Activated gamma-delta T cell (primary cell): ENCODE measurements at regions not wholly inside any gene's neighbourhood (a gene's known extent, or its start where the extent isn't known, plus 50 kb on each side); places are given as distances from the start of the nearest gene placed in this dataset.
"Not testable (repeated sequence)": the region's sequence is repeated elsewhere in the genome, so short reads cannot be mapped to it uniquely, and the experiment has no call there.

Experiments used
- DNase-seq: peaks from one replicate; lab custom pipeline; 2025; lab: John Stamatoyannopoulos, UW

- no peak for DNase-seq
Observed at GRCh38 chr3:24545887-24546286, 51.2 kb upstream of the THRB start.

- no peak for DNase-seq
Observed at GRCh38 chr3:24548278-24548677, 53.6 kb upstream of the THRB start.

GRCh38 chr3:24550588-24550987 is 55.9 kb upstream of the THRB start:
- no peak for DNase-seq

GRCh38 chr3:24551626-24552025 is 57.0 kb upstream of the THRB start:
- DNase-seq = no peak

- DNase-seq = no peak
Observed at GRCh38 chr3:24562895-24563294, 68.2 kb upstream of the THRB start.

- no peak for DNase-seq
Observed at GRCh38 chr3:24565053-24565452, 70.4 kb upstream of the THRB start.

GRCh38 chr3:24565656-24566055 is 71.0 kb upstream of the THRB start:
- no peak for DNase-seq

- no peak for DNase-seq
Observed at GRCh38 chr3:24566927-24567326, 72.3 kb upstream of the THRB start.

GRCh38 chr3:24572409-24572808 is 77.8 kb upstream of the THRB start:
- not testable (repeated sequence) for DNase-seq

GRCh38 chr3:24573576-24573975 is 78.9 kb upstream of the THRB start:
- no peak for DNase-seq

- DNase-seq = no peak
Observed at GRCh38 chr3:24578324-24578723, 83.7 kb upstream of the THRB start.

- DNase-seq = no peak
Observed at GRCh38 chr3:24578951-24579421, 84.3 kb upstream of the THRB start.

GRCh38 chr3:24582431-24583403 is 88.1 kb upstream of the THRB start:
- no peak for DNase-seq

GRCh38 chr3:24586920-24587319 is 92.3 kb upstream of the THRB start:
- no peak for DNase-seq

- DNase-seq = no peak
Observed at GRCh38 chr3:24588629-24589512, 94.2 kb upstream of the THRB start.

- DNase-seq = no peak
Observed at GRCh38 chr3:24589513-24589851, 94.8 kb upstream of the THRB start.

- DNase-seq = no peak
Observed at GRCh38 chr3:24589931-24590880, 95.6 kb upstream of the THRB start.

- no peak for DNase-seq
Observed at GRCh38 chr3:24591191-24591590, 96.5 kb upstream of the THRB start.

- DNase-seq = no peak
Observed at GRCh38 chr3:24591661-24592555, 97.3 kb upstream of the THRB start.

- DNase-seq = no peak
Observed at GRCh38 chr3:24594161-24594560, 99.5 kb upstream of the THRB start.

- no peak for DNase-seq
Observed at GRCh38 chr3:24595796-24596195, 101.1 kb upstream of the THRB start.
